BLaER1 treated with 17β-estradiol and CSF1 and Interleukin-3, amounts not matched to agents 10 nM and 100 nM (cell line): ENCODE measurements at regions not wholly inside any gene's neighbourhood (a gene's known extent, or its start where the extent isn't known, plus 50 kb on each side); places are given as distances from the start of the nearest gene placed in this dataset.

Experiments
- H3K27ac ChIP-seq, 11 experiments: shearing (Covaris generic); formaldehyde crosslinking; 2 replicates each; pipeline ENCODE4 v1.8.1; 2022
- H3K27me3 ChIP-seq, 11 experiments: shearing (Covaris generic); formaldehyde crosslinking; 2 replicates each; pipeline ENCODE4 v1.8.1; 2022
- H3K36me3 ChIP-seq, 11 experiments: shearing (Covaris generic); formaldehyde crosslinking; 2 replicates each; pipeline ENCODE4 v1.8.1; 2022
- H3K4me1 ChIP-seq, 10 experiments: shearing (Covaris generic); formaldehyde crosslinking; 2 replicates each; pipeline ENCODE4 v1.8.1; 2022
- H3K4me2 ChIP-seq, 11 experiments: shearing (Covaris generic); formaldehyde crosslinking; 2 replicates each; pipeline ENCODE4 v1.8.1; 2022
- H3K4me3 ChIP-seq, 10 experiments: shearing (Covaris generic); formaldehyde crosslinking; 2 replicates each; pipeline ENCODE4 v1.8.1; 2022
- H3K9ac ChIP-seq, 11 experiments: shearing (Covaris generic); formaldehyde crosslinking; 2 replicates each; pipeline ENCODE4 v1.8.1; 2022
- H3K9me3 ChIP-seq, 11 experiments: shearing (Covaris generic); formaldehyde crosslinking; replicated peaks in 1 of 11; 2 replicates each; pipeline ENCODE4 v1.8.1; 2022
- H4K20me1 ChIP-seq, 11 experiments: shearing (Covaris generic); formaldehyde crosslinking; 2 replicates each; pipeline ENCODE4 v1.8.1; 2022
- Cebpa-rat ChIP-seq, 11 experiments: shearing (Covaris generic); IDR thresholded peaks; 2 replicates each; pipeline ENCODE4 v1.8.1; 2022

GRCh38 chr3:16122155-16122554 lies 52.3 kb upstream of the GALNT15 start:
- no peak for TF ChIP-seq Cebpa-rat (IDR thresholded peaks at IDR 0.05)
- Histone ChIP-seq H4K20me1 (no peaks in the 10 kb centered on the region), H3K27ac (no peak overlapping the region), H3K27me3 (no peaks in the 10 kb centered on the region), H3K4me1 (peaks cover 0 to 10% (median 7%) of the 10 kb centered on the region in 10 experiments; a peak in 11 of 20 replicates), H3K9me3 (peaks cover 0 to 11% (median 0%) of the 10 kb centered on the region in 11 experiments; a peak in 4 of 22 replicates), H3K36me3 (no peaks in the 10 kb centered on the region), H3K4me3 (no peak overlapping the region), H3K9ac (no peak overlapping the region), H3K4me2 (no peak overlapping the region)

- Histone ChIP-seq H3K9me3 (peaks cover 0 to 11% (median 0%) of the 10 kb centered on the region in 11 experiments; a peak in 4 of 22 replicates), H3K4me1 (peaks cover 0 to 10% (median 7%) of the 10 kb centered on the region in 10 experiments; a peak in 11 of 20 replicates), H3K4me3 (no peak overlapping the region), H3K9ac (no peak overlapping the region), H4K20me1 (no peaks in the 10 kb centered on the region), H3K27ac (no peak overlapping the region), H3K36me3 (no peaks in the 10 kb centered on the region), H3K4me2 (no peak overlapping the region), H3K27me3 (no peaks in the 10 kb centered on the region)
- no peak for TF ChIP-seq Cebpa-rat (IDR thresholded peaks at IDR 0.05)
Observed at GRCh38 chr3:16122661-16123060, 51.8 kb upstream of the GALNT15 start.

- Histone ChIP-seq H3K27me3 (no peaks in the 10 kb centered on the region), H3K4me3 (no peak overlapping the region), H3K4me1 (peaks cover 0 to 10% (median 7%) of the 10 kb centered on the region in 10 experiments; a peak in 11 of 20 replicates), H3K27ac (no peak overlapping the region), H3K9me3 (peaks cover 0 to 11% (median 0%) of the 10 kb centered on the region in 11 experiments; a peak in 3 of 22 replicates), H3K4me2 (no peak overlapping the region), H3K36me3 (no peaks in the 10 kb centered on the region), H3K9ac (no peak overlapping the region), H4K20me1 (no peaks in the 10 kb centered on the region)
- TF ChIP-seq Cebpa-rat (IDR thresholded peaks at IDR 0.05): no peak
Observed at GRCh38 chr3:16124636-16125035, 49.8 kb upstream of the GALNT15 start.
